IPS-18a (cell line): ENCODE measurements at regions not wholly inside any gene's neighbourhood (a gene's known extent, or its start where the extent isn't known, plus 50 kb on each side); places are given as distances from the start of the nearest gene placed in this dataset.

ENCODE experiments used
- H3K27ac ChIP-seq: one replicate; pipeline ENCODE4 v1.5.1; 2013; ENCODE audit warnings: low read length
- H3K27me3 ChIP-seq: one replicate; pipeline ENCODE4 v1.6.1; 2013; ENCODE audit warnings: mild to moderate bottlenecking, low read length; ENCODE audit not compliant: control insufficient read depth, insufficient read depth
- H3K36me3 ChIP-seq: one replicate; pipeline ENCODE4 v1.6.1; 2013; ENCODE audit warnings: low read depth, low read length; ENCODE audit not compliant: control insufficient read depth
- H3K4me1 ChIP-seq: one replicate; pipeline ENCODE4 v1.6.1; 2013; ENCODE audit warnings: low read depth, low read length; ENCODE audit not compliant: control insufficient read depth
- H3K4me3 ChIP-seq: one replicate; pipeline ENCODE4 v1.5.1; 2013; ENCODE audit warnings: low read length
- H3K9ac ChIP-seq: one replicate; pipeline ENCODE4 v1.6.1; 2013; ENCODE audit warnings: mild to moderate bottlenecking, low read length, moderate library complexity
- H3K9me3 ChIP-seq: one replicate; pipeline ENCODE4 v1.6.1; 2013; ENCODE audit warnings: low read depth, low read length; ENCODE audit not compliant: control insufficient read depth

DNA sequence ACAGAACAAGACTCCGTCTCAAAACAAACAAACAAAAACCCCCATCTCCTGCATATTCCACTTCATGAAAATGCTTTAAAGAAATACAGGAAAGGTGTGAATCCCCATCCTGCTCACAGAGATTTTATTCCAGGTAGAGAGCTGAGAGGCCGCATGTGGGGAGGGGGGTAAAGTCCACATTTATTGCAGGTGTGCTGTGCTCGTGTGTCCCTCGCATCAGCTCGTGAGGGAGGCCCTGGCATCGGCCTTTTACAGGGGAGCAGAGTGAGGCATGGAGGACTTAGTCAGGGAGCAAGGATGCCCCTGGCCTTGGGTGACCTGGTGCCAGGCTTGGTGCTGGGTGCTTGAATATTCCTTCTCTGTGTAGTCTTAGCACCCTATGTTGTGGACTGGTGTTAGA lies 413.5 kb upstream of the C2CD4B start:
- no peaks in the 10 kb centered on the region for H3K36me3 ChIP-seq
- H3K9ac ChIP-seq, result no peak overlapping the region
- no peaks in the 10 kb centered on the region for H3K9me3 ChIP-seq
- no peak overlapping the region for H3K27ac ChIP-seq
- peaks cover 3% of the 10 kb centered on the region for H3K4me1 ChIP-seq
- no peak overlapping the region for H3K4me3 ChIP-seq
- no peaks in the 10 kb centered on the region for H3K27me3 ChIP-seq

DNA sequence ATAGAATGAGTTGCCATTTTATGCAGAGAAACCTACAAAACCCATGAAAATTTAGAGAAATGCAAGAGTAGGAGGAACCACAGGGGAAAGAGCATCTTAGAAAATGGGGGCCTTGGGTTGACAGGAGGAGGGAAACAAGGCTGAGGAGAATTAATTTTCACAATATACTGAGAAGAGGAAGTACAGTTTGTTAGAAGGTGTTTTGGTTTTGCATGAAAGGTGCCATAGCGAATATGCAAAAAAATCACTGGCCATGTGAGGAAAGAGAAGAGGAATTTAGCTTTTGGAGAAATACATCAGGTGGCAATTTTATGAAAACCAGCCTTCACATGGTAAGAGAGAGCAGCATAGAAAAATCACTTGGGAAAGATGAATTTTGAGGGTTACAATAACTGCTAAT lies 413.9 kb upstream of the C2CD4B start:
- Histone ChIP-seq H3K27me3 (no peaks in the 10 kb centered on the region), H3K4me1 (peaks cover 3% of the 10 kb centered on the region), H3K9ac (no peak overlapping the region), H3K9me3 (no peaks in the 10 kb centered on the region), H3K27ac (no peak overlapping the region), H3K36me3 (no peaks in the 10 kb centered on the region), H3K4me3 (no peak overlapping the region)

DNA sequence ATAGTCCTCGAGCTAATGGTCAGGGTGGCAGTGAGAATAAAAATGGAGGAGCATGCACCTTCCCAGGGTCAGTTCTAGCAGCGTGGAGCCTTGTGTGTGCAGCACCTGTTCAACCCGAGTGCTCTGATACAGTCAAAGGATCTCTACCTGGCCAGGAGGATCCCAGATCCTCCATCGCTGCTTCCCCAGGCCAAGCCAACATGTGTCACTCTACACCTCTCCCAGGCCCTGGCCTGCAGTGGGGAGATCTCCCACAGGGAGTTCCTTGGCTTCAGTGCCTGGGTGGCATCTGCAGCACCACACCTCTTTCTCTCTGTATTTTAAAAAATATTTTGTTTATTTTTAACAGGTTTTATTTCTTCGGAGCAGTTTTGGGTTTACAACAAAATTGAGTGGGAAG lies 414.8 kb upstream of the C2CD4B start:
- Histone ChIP-seq H3K4me1 (peaks cover 12% of the 10 kb centered on the region), H3K36me3 (no peaks in the 10 kb centered on the region), H3K27ac (no peak overlapping the region), H3K9ac (no peak overlapping the region), H3K27me3 (no peaks in the 10 kb centered on the region), H3K4me3 (no peak overlapping the region), H3K9me3 (no peaks in the 10 kb centered on the region)

DNA sequence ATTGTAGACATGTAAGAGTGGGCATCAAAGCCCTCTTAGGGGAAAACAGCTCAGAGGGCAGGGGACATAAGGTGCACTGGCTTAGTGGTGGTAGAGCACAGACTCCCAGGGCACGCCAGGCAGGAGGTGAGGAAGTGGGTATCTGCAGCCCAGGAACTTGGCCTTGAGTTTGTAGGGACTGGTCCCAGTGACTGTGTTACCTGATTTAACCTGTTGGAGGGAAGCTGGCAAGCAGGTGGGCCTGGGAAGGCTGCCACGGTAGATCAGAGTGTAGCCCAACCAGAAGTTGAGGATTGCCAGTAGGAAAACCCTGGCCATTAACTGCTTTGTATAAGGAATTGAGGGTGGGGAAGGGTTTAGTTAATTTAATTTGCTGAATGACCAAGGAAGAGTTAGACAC lies 417.5 kb upstream of the C2CD4B start:
- Histone ChIP-seq H3K27ac (no peak overlapping the region), H3K27me3 (no peaks in the 10 kb centered on the region), H3K4me3 (no peak overlapping the region), H3K9ac (no peak overlapping the region), H3K4me1 (peaks cover 15% of the 10 kb centered on the region), H3K9me3 (no peaks in the 10 kb centered on the region), H3K36me3 (no peaks in the 10 kb centered on the region)

- H3K27ac ChIP-seq, result no peak overlapping the region
- no peaks in the 10 kb centered on the region for H3K27me3 ChIP-seq
- H3K36me3 ChIP-seq, result no peaks in the 10 kb centered on the region
- no peak overlapping the region for H3K4me3 ChIP-seq
- no peaks in the 10 kb centered on the region for H3K9me3 ChIP-seq
- peaks cover 15% of the 10 kb centered on the region for H3K4me1 ChIP-seq
- H3K9ac ChIP-seq, result no peak overlapping the region
Measured at GRCh38 chr15:62584301-62585235, 419.5 kb upstream of the C2CD4B start.

DNA sequence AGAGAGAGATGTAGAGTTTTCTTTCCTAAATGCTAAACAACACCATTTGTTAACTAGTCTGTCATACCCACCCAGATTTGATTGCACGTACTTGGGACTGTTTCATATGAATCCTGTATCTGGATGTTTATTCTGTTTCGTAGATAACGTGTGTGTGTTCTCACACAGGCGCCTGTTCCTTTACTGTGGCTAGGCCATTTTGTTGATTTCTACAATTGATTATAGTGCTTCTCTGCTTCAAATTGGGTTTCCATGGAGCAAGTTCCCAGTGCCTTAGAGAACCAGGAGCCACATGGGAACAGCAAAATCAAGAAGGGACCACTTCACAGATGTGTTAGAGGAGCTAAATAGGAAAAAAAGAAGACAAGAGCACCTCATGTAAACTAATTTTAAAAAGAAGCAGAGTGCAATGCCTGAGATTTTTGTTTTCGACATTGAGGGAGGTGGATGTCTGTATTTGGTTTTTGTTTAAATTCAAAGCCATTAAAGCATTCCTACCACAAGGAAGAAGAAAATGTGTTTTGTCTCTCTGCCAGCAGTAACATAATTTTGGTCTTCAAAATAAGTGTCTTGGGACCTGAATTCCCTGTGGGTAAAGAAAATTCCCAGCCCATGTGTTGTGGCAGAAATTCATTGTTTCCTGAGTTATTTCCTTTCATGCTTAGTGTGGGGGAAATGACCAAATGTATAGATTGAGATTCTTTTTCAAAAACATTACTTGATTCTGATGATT lies 424.0 kb upstream of the C2CD4B start:
- Histone ChIP-seq H3K9ac (no peak overlapping the region), H3K4me1 (peaks cover 10% of the 10 kb centered on the region), H3K9me3 (no peaks in the 10 kb centered on the region), H3K27me3 (no peaks in the 10 kb centered on the region), H3K4me3 (no peak overlapping the region), H3K36me3 (no peaks in the 10 kb centered on the region), H3K27ac (no peak overlapping the region)

DNA sequence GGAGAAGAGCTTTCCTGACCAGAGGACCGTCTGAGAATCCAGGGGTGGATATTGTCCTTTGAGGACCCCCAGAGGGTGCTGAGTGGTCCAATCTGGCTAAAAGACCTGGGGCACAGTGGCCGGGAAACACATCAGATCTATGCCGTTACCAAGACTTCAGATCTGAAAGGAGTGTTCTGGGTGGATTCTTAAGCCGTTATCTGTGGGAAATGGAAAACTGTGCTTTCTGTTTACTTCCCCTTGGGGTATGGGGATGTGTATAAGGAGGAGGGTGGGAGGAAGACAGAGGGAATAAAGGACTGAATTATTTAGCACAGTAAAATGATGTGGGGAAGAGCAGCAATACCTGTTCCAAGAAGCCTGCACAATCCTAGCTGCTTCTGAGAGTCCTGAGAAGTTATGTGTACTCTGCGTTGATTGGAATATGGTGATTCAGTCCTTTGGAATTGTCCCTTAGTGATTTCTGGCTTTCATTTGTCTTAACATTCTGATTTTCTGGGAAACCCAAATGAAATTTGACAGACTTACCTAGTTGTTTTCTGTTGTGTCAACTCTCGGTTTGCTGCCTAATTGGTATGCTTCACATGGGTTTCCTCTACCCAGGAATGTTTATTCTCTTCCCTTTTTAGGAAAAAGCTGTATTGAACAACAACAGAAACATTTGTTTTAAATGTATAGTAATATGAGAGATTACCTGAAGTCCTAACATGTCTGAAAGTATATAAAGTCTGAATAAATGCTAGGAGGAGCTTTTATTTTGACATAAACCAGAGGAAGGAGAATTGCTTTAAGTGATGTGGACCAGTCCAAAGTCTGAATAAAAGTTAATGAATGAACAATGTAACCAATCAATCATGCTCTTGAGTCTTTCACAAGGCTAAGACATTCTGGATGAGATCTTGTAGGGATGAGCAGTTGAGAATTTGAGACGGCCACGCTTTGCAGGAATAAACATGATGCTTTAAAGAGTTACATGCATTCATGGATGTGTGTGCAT lies 427.1 kb upstream of the C2CD4B start:
- no peaks in the 10 kb centered on the region for H3K9me3 ChIP-seq
- H3K27ac ChIP-seq, result no peak overlapping the region
- no peak overlapping the region for H3K9ac ChIP-seq
- no peaks in the 10 kb centered on the region for H3K4me1 ChIP-seq
- H3K4me3 ChIP-seq, result no peak overlapping the region
- H3K36me3 ChIP-seq, result no peaks in the 10 kb centered on the region
- no peaks in the 10 kb centered on the region for H3K27me3 ChIP-seq

DNA sequence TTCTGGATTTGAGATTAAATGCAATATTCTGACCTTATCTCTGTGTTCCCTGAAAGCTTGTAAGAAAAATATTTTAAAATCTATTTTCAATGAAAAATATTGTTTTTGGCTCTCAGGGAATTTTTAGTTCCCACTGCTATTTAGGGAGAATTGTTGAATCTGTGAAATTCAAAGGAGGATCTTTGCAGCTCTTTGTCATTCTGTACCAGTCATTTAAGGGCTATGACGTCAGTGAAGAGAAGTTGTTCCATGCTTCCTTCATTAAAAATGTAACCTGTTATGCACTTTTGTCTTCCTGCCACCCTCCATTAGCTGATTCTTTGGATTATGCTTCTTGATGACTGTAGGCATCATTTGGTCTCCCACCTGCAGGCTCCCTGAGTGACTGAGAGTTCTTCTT lies 427.8 kb upstream of the C2CD4B start:
- Histone ChIP-seq H3K4me3 (no peak overlapping the region), H3K9me3 (no peaks in the 10 kb centered on the region), H3K4me1 (no peaks in the 10 kb centered on the region), H3K27ac (no peak overlapping the region), H3K36me3 (no peaks in the 10 kb centered on the region), H3K27me3 (no peaks in the 10 kb centered on the region), H3K9ac (no peak overlapping the region)

GRCh38 chr15:62593681-62594399 lies 428.8 kb upstream of the C2CD4B start:
- no peak overlapping the region for H3K27ac ChIP-seq
- no peaks in the 10 kb centered on the region for H3K36me3 ChIP-seq
- H3K9me3 ChIP-seq, result no peaks in the 10 kb centered on the region
- H3K9ac ChIP-seq, result no peak overlapping the region
- H3K27me3 ChIP-seq, result no peaks in the 10 kb centered on the region
- no peak overlapping the region for H3K4me3 ChIP-seq
- H3K4me1 ChIP-seq, result no peaks in the 10 kb centered on the region

DNA sequence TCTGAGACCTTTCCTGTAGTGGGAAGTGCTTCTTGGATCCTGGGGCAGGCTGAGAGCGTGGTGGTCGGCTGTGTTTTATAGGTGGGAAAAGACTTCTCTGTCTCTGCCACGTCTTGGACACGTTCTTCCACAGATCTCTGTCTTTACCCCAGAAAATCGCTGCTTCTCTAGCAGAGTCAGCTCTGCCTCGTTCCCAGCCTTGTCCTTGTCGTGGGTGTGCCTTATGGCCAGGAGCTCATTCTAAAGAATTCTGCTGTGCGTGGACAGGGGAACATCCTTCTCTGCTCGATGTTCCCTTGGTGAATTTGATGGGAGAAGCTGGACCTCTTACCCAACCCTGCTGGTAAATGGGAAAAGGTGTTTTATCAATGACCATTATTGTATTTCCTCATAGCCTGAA lies 433.1 kb upstream of the C2CD4B start:
- Histone ChIP-seq H3K27me3 (no peaks in the 10 kb centered on the region), H3K27ac (no peak overlapping the region), H3K9ac (no peak overlapping the region), H3K36me3 (no peaks in the 10 kb centered on the region), H3K4me3 (no peak overlapping the region), H3K4me1 (peaks cover 9% of the 10 kb centered on the region), H3K9me3 (no peaks in the 10 kb centered on the region)
